K562 (cell line): ENCODE measurements at regions not wholly inside any gene's neighbourhood (a gene's known extent, or its start where the extent isn't known, plus 50 kb on each side); places are given as distances from the start of the nearest gene placed in this dataset.

ENCODE experiments used
- ATAC-seq: fragments of 200-7000 bp; cut with Tn5 transposase; 3 replicates; pipeline ENCODE4 v1.9.1; 2020; ENCODE audit warnings: moderate library complexity
- BruUV-seq: library from RNA; stranded (reverse); fragments of 400-500 nt; replicated peaks from 2 replicates; lab custom pipeline; 2021; lab: Mats Ljungman, UMichigan
- CTCF ChIA-PET: fragments of 300-600 bp; formaldehyde crosslinking; extraction: SDS; loops from one replicate; lab custom pipeline; 2021; ENCODE audit warnings: low intra/inter-chr PET ratio; lab: Yijun Ruan, JAX
- POLR2A ChIA-PET: fragments of 300-600, 350-650 bp; sonication (Branson Sonifier 250); formaldehyde crosslinking; extraction: SDS; loops from one replicate; lab custom pipeline; 2021; ENCODE audit warnings: antibody characterized with exemption, inconsistent platforms; lab: Yijun Ruan, JAX
- DNase-seq, 4 experiments: peaks; one replicate each; pipeline versions ENCODE4 v3.0.0 to v3.0.0-alpha.2; 2011 to 2018; ENCODE audit warnings: low spot score in 3 of 4, mixed read lengths in 3 of 4; ENCODE audit errors: extremely low read depth in 1 of 4
- FAIRE-seq: peaks from 2 replicates; lab custom pipeline; 2011; peaks lifted over from hg19 to GRCh38; lab: Jason Lieb, UNC
- H2AFZ ChIP-seq: 2 replicates; pipeline ENCODE4 v1.6.0; 2011; ENCODE audit warnings: low read depth, low read length, control low read depth, inconsistent platforms
- H3K27ac ChIP-seq: fragments of 200-600 bp; 3 replicates; pipeline ENCODE4 v1.8.0; 2011; ENCODE audit warnings: low read depth, mild to moderate bottlenecking, control low read depth, inconsistent platforms, low read length, moderate library complexity, mixed read lengths; ENCODE audit errors: extremely low read depth
- H3K27me3 ChIP-seq, 2 experiments: fragments of 300-600 bp in 1 of 2; 2 replicates in 1 of 2; 3 replicates in 1 of 2; pipeline versions ENCODE4 v1.6.0 to v1.8.0; 2011; ENCODE audit warnings: inconsistent platforms in 2 of 2, low read length in 2 of 2, mild to moderate bottlenecking in 1 of 2, mixed read lengths in 1 of 2, moderate library complexity in 1 of 2; ENCODE audit not compliant: control insufficient read depth in 2 of 2, insufficient read depth in 2 of 2
- H3K36me3 ChIP-seq: fragments of 300-600 bp; 3 replicates; pipeline ENCODE4 v1.8.0; 2011; ENCODE audit warnings: mild to moderate bottlenecking, low read length, inconsistent platforms; ENCODE audit not compliant: control insufficient read depth, insufficient read depth
- H3K4me1 ChIP-seq, 2 experiments: fragments of 200-600 bp in 1 of 2; replicated peaks in 1 of 2; 2 replicates in 1 of 2; 3 replicates in 1 of 2; pipeline versions ENCODE4 v1.5.1 to v1.8.0; 2011; ENCODE audit warnings: inconsistent platforms in 2 of 2, low read length in 2 of 2, mild to moderate bottlenecking in 1 of 2, mixed read lengths in 1 of 2, moderate library complexity in 1 of 2; ENCODE audit not compliant: control insufficient read depth in 2 of 2, insufficient read depth in 2 of 2
- H3K4me2 ChIP-seq: 2 replicates; pipeline ENCODE4 v1.6.1; 2011; ENCODE audit warnings: low read length, control low read depth, inconsistent platforms, mixed read lengths; ENCODE audit not compliant: insufficient read depth
- H3K4me3 ChIP-seq: fragments of 200-600 bp; sonication (generic), shearing (Covaris generic); 2 replicates; pipeline ENCODE4 v1.5.1; 2016; ENCODE audit warnings: control low read depth, inconsistent platforms
- H3K79me2 ChIP-seq: fragments of 200-600 bp; 3 replicates; pipeline ENCODE4 v1.8.0; 2011; ENCODE audit warnings: low read length, inconsistent platforms; ENCODE audit not compliant: control insufficient read depth, insufficient read depth
- H3K9ac ChIP-seq, 2 experiments: 2 replicates each; pipeline versions ENCODE4 v1.6.0 to v1.6.1; 2011; ENCODE audit warnings: low read depth in 2 of 2, low read length in 2 of 2, control low read depth in 1 of 2, inconsistent platforms in 1 of 2, mild to moderate bottlenecking in 1 of 2, mixed read lengths in 1 of 2; ENCODE audit not compliant: insufficient read depth in 1 of 2
- H3K9me1 ChIP-seq: one replicate; pipeline ENCODE4 v1.6.0; 2011; ENCODE audit warnings: inconsistent platforms, mild to moderate bottlenecking, low read length, moderate library complexity; ENCODE audit not compliant: control insufficient read depth, insufficient read depth
- H3K9me3 ChIP-seq: replicated peaks from 2 replicates; pipeline ENCODE4 v1.5.1; 2011; ENCODE audit warnings: low read depth, low read length, inconsistent platforms; ENCODE audit not compliant: control insufficient read depth, insufficient read depth
- H4K20me1 ChIP-seq: replicated peaks from 2 replicates; pipeline ENCODE4 v1.6.1; 2011; ENCODE audit warnings: low read length, inconsistent platforms, mixed read lengths; ENCODE audit not compliant: control insufficient read depth, insufficient read depth
- ATF3 ChIP-seq, 2 experiments: fragments of 450-650 bp in 1 of 2; sonication (generic) in 1 of 2; formaldehyde crosslinking in 1 of 2; IDR thresholded peaks in 1 of 2; conservative IDR thresholded peaks in 1 of 2; 2 replicates each; pipeline versions ENCODE4 v1.6.1 to v1.8.1; 2016 to 2023; ENCODE audit warnings: mild to moderate bottlenecking in 2 of 2, moderate library complexity in 2 of 2, inconsistent platforms in 1 of 2, missing genetic modification reagents in 1 of 2
- CGGBP1 ChIP-seq: fragments of 250-450 bp; sonication (Bioruptor Pico); IDR thresholded peaks from 2 replicates; pipeline ENCODE4 v1.9.0; 2021; ENCODE audit warnings: mild to moderate bottlenecking
- ELK3 ChIP-seq: fragments of 450-650 bp; formaldehyde crosslinking; IDR thresholded peaks from 2 replicates; pipeline ENCODE4 v1.4.0; 2020; ENCODE audit warnings: mild to moderate bottlenecking
- EZH2 ChIP-seq: IDR thresholded peaks from 2 replicates; pipeline ENCODE4 v1.6.1; 2012; ENCODE audit warnings: low read depth, mild to moderate bottlenecking, inconsistent platforms, low read length, borderline replicate concordance
- NR2C2 ChIP-seq, 2 experiments: fragments of 200-800 bp in 1 of 2; sonication (Bioruptor generic) in 1 of 2; sonication (generic) in 1 of 2; formaldehyde crosslinking in 1 of 2; IDR thresholded peaks; 2 replicates each; pipeline versions ENCODE4 v1.6.1 to v1.8.0; 2016 to 2022; ENCODE audit warnings: mild to moderate bottlenecking in 1 of 2, missing compliant biosample characterization in 1 of 2, missing genetic modification characterization in 1 of 2, missing genetic modification reagents in 1 of 2
- PBX2 ChIP-seq, 2 experiments: IDR thresholded peaks in 1 of 2; conservative IDR thresholded peaks in 1 of 2; 2 replicates each; pipeline ENCODE4 v1.6.1; 2016; ENCODE audit warnings: low read depth in 2 of 2, mild to moderate bottlenecking in 1 of 2, missing compliant biosample characterization in 1 of 2, missing genetic modification characterization in 1 of 2, moderate library complexity in 1 of 2
- TAL1 ChIP-seq: fragments of 450-650 bp; IDR thresholded peaks from 2 replicates; pipeline ENCODE4 v1.6.1; 2016; ENCODE audit warnings: mild to moderate bottlenecking
- ZFPM2 ChIP-seq: fragments of 250-450 bp; sonication (Bioruptor Pico); IDR thresholded peaks from 2 replicates; pipeline ENCODE4 v1.5.1; 2022; ENCODE audit warnings: mild to moderate bottlenecking
- ZNF184 ChIP-seq: sonication (generic); formaldehyde crosslinking; IDR thresholded peaks from 2 replicates; pipeline ENCODE4 v1.5.0; 2020; ENCODE audit warnings: missing genetic modification reagents
- ZNF717 ChIP-seq: fragments of 250-450 bp; sonication (Bioruptor Pico); IDR thresholded peaks from 2 replicates; pipeline ENCODE4 v1.5.0; 2021
- WGBS: fragments of 100-300 bp; shearing (Covaris generic); methylation state at CpG from one replicate; pipeline ENCODE4 v1.1.6; 2016; ENCODE audit warnings: low coverage, mixed read lengths; ENCODE audit not compliant: insufficient coverage; ENCODE audit errors: missing lambda C conversion rate; 5-methylcytosine and 5-hydroxymethylcytosine counted together
- in situ Hi-C: fragments of 300-500 bp; cut with MboI; formaldehyde crosslinking; loops from 4 replicates; pipeline ENCODE4 v1.15.0; 2018; ENCODE audit warnings: inconsistent platforms, mixed read lengths
- intact Hi-C: fragments of 100-400 bp; cut with micrococcal nuclease; formaldehyde crosslinking; loops from 2 replicates; pipeline ENCODE4 v1.14.2; 2022

GRCh38 chr4:163768014-163768413, 273.5 kb downstream of the TMA16 start (continued):
- TF ChIP-seq PBX2 (CRISPR knock-in tag; IDR thresholded peaks at IDR 0.05; ENCODE audit: low read depth) (no peak), PBX2 (tag; conservative IDR thresholded peaks at IDR 0.05; ENCODE audit: low read depth) (no peak), TAL1 (no peak), CGGBP1 (CRISPR knock-in tag) (no peak), ZFPM2 (CRISPR knock-in tag) (no peak), ATF3 (IDR thresholded peaks at IDR 0.05) (no peak), ATF3 (CRISPR knock-in tag; conservative IDR thresholded peaks at IDR 0.05) (no peak), ZNF717 (no peak), EZH2 (no peak)

- in situ Hi-C loops (no loop called here), intact Hi-C loops (no loop called here)
- FAIRE-seq (no peak), DNase-seq (no peak), ATAC-seq (no peak)
- Histone ChIP-seq H3K79me2 (no peaks in the 10 kb centered on the region), H3K4me1 (no peaks in the 10 kb centered on the region), H2AFZ (no peak overlapping the region), H4K20me1 (no peaks in the 10 kb centered on the region), H3K4me2 (no peak overlapping the region), H3K9ac (no peak overlapping the region), H3K27me3 (no peaks in the 10 kb centered on the region), H3K27ac (no peak overlapping the region), H3K36me3 (no peaks in the 10 kb centered on the region), H3K4me3 (no peak overlapping the region), H3K9me3 (no peaks in the 10 kb centered on the region), H3K9me1 (no peaks in the 10 kb centered on the region)
- WGBS = 0% methylated on average over 1 of the region's 1 CpG
- BruUV-seq = no TSS peak
- POLR2A ChIA-PET = no interaction called here
- CTCF ChIA-PET = no interaction called here
- TF ChIP-seq NR2C2 (CRISPR knock-in tag; IDR thresholded peaks at IDR 0.05) (no peak), NR2C2 (tag; IDR thresholded peaks at IDR 0.05) (no peak), ZNF184 (CRISPR knock-in tag) (no peak), ELK3 (CRISPR knock-in tag) (no peak)
Observed at GRCh38 chr4:163772238-163772637, 277.7 kb downstream of the TMA16 start.
